NOMO-1 treated with dmso at 0.1 percent for 144 hours (cell line): ENCODE measurements at regions not wholly inside any gene's neighbourhood (a gene's known extent, or its start where the extent isn't known, plus 50 kb on each side); places are given as distances from the start of the nearest gene placed in this dataset.

ENCODE experiments used
- DNase-seq: peaks from one replicate; lab custom pipeline; 2025; ENCODE audit not compliant: unreplicated experiment; lab: John Stamatoyannopoulos, UW

GRCh38 chr14:101362529-101363260 lies 198.6 kb upstream of the DIO3 start:
- DNase-seq = no peak

- DNase-seq = no peak
These were observed 198.1 kb upstream of the DIO3 start for GRCh38 chr14:101363261-101363555.

GRCh38 chr14:101363880-101364391 lies 197.4 kb upstream of the DIO3 start:
- DNase-seq = no peak

- no peak for DNase-seq
These were observed 196.6 kb upstream of the DIO3 start for GRCh38 chr14:101364503-101365328.

- no peak for DNase-seq
These were observed 195.8 kb upstream of the DIO3 start for GRCh38 chr14:101365329-101366158.

GRCh38 chr14:101367421-101368261 lies 193.7 kb upstream of the DIO3 start:
- no peak for DNase-seq

- DNase-seq = no peak
These were observed 192.7 kb upstream of the DIO3 start for GRCh38 chr14:101368629-101369028.

- no peak for DNase-seq
These were observed 191.9 kb upstream of the DIO3 start for GRCh38 chr14:101369194-101369915.

- DNase-seq = no peak
These were observed 191.2 kb upstream of the DIO3 start for GRCh38 chr14:101369916-101370592.

- DNase-seq = no peak
These were observed 190.4 kb upstream of the DIO3 start for GRCh38 chr14:101370593-101371569.

- DNase-seq = no peak
These were observed 189.2 kb upstream of the DIO3 start for GRCh38 chr14:101371799-101372793.

- no peak for DNase-seq
These were observed 188.2 kb upstream of the DIO3 start for GRCh38 chr14:101372894-101373620.

GRCh38 chr14:101373690-101374295 lies 187.5 kb upstream of the DIO3 start:
- DNase-seq = no peak

GRCh38 chr14:101374373-101375338 lies 186.6 kb upstream of the DIO3 start:
- no peak for DNase-seq

GRCh38 chr14:101377069-101377468 lies 184.2 kb upstream of the DIO3 start:
- DNase-seq = no peak
